IMR-90 (cell line): ENCODE measurements at regions not wholly inside any gene's neighbourhood (a gene's known extent, or its start where the extent isn't known, plus 50 kb on each side); places are given as distances from the start of the nearest gene placed in this dataset.

Source experiments
- ATAC-seq: fragments of 200-7000 bp; cut with Tn5 transposase; 2 replicates; pipeline ENCODE4 v1.9.1; 2020; ENCODE audit warnings: low read depth, mild to moderate bottlenecking, moderate library complexity
- BruUV-seq: library from RNA; stranded (reverse); fragments of 400-500 nt; replicated peaks from 2 replicates; lab custom pipeline; 2021; lab: Mats Ljungman, UMichigan
- CTCF ChIA-PET: fragments of 300-600 bp; formaldehyde crosslinking; extraction: SDS; loops from one replicate; lab custom pipeline; 2021; ENCODE audit warnings: antibody characterized with exemption; lab: Yijun Ruan, JAX
- POLR2A ChIA-PET: fragments of 300-600 bp; sonication (Branson Sonifier 250); formaldehyde crosslinking; loops from one replicate; lab custom pipeline; 2022; ENCODE audit warnings: antibody characterized with exemption; ENCODE audit not compliant: unreplicated experiment; lab: Charles Lee
- DNase-seq: peaks from one replicate; pipeline ENCODE4 v3.0.0; 2013
- H2AFZ ChIP-seq: replicated peaks from 2 replicates; pipeline ENCODE3; 2013; ENCODE audit warnings: low read length, mild to moderate bottlenecking; ENCODE audit not compliant: poor library complexity
- H2AK5ac ChIP-seq: 2 replicates; pipeline ENCODE4 v1.6.1; 2013; ENCODE audit warnings: low read depth, low read length, inconsistent platforms
- H2AK9ac ChIP-seq: replicated peaks from 2 replicates; pipeline ENCODE3; 2013; ENCODE audit warnings: mild to moderate bottlenecking, low read depth, low read length, moderate library complexity; ENCODE audit not compliant: poor library complexity
- H2BK120ac ChIP-seq: 2 replicates; pipeline ENCODE4 v1.6.1; 2013; ENCODE audit warnings: low read depth, low read length, inconsistent platforms
- H2BK15ac ChIP-seq: 3 replicates; pipeline ENCODE4 v1.6.1; 2013; ENCODE audit warnings: low read depth, low read length, inconsistent platforms
- H2BK20ac ChIP-seq: 2 replicates; pipeline ENCODE4 v1.6.1; 2013; ENCODE audit warnings: low read depth, mild to moderate bottlenecking, inconsistent platforms, low read length, moderate library complexity
- H2BK5ac ChIP-seq: 2 replicates; pipeline ENCODE4 v1.6.1; 2013; ENCODE audit warnings: mild to moderate bottlenecking, low read depth, low read length, inconsistent platforms; ENCODE audit not compliant: poor library complexity, severe bottlenecking
- H3K14ac ChIP-seq: replicated peaks from 2 replicates; pipeline ENCODE4 v1.6.1; 2013; ENCODE audit warnings: low read depth, low read length, inconsistent platforms
- H3K18ac ChIP-seq: 2 replicates; pipeline ENCODE4 v1.6.1; 2013; ENCODE audit warnings: low read depth, low read length, control low read depth
- H3K23ac ChIP-seq: 2 replicates; pipeline ENCODE4 v1.6.1; 2013; ENCODE audit warnings: low read depth, low read length, inconsistent platforms
- H3K27ac ChIP-seq: 2 replicates; pipeline ENCODE4 v1.5.1; 2013; ENCODE audit warnings: mild to moderate bottlenecking, control low read depth, low read length; ENCODE audit not compliant: insufficient read depth
- H3K27me3 ChIP-seq: 2 replicates; pipeline ENCODE4 v1.6.1; 2013; ENCODE audit warnings: low read length; ENCODE audit not compliant: control insufficient read depth, insufficient read depth
- H3K36me3 ChIP-seq: 2 replicates; pipeline ENCODE4 v1.6.1; 2013; ENCODE audit warnings: low read length, mixed read lengths; ENCODE audit not compliant: control insufficient read depth, insufficient read depth
- H3K4ac ChIP-seq: 2 replicates; pipeline ENCODE4 v1.6.1; 2013; ENCODE audit warnings: low read depth, low read length, inconsistent platforms
- H3K4me1 ChIP-seq: 2 replicates; pipeline ENCODE4 v1.6.1; 2013; ENCODE audit warnings: low read length, mixed read lengths; ENCODE audit not compliant: control insufficient read depth, insufficient read depth
- H3K4me2 ChIP-seq: 2 replicates; pipeline ENCODE4 v1.6.1; 2013; ENCODE audit warnings: low read depth, mild to moderate bottlenecking, control low read depth, low read length, moderate library complexity
- H3K4me3 ChIP-seq: 2 replicates; pipeline ENCODE4 v1.5.1; 2013; ENCODE audit warnings: low read depth, mild to moderate bottlenecking, control low read depth, low read length, moderate library complexity; ENCODE audit not compliant: insufficient read depth
- H3K56ac ChIP-seq: 2 replicates; pipeline ENCODE4 v1.6.1; 2013; ENCODE audit warnings: low read length, inconsistent platforms; ENCODE audit not compliant: insufficient read depth; ENCODE audit errors: extremely low read depth
- H3K79me1 ChIP-seq, 2 experiments: 2 replicates each; pipeline ENCODE4 v1.6.1; 2013; ENCODE audit warnings: low read length in 2 of 2, inconsistent platforms in 1 of 2, low read depth in 1 of 2
- H3K9ac ChIP-seq: 2 replicates; pipeline ENCODE4 v1.6.1; 2013; ENCODE audit warnings: low read depth, low read length, control low read depth
- H3K9me1 ChIP-seq: 2 replicates; pipeline ENCODE4 v1.6.1; 2013; ENCODE audit warnings: low read length, inconsistent platforms; ENCODE audit not compliant: insufficient read depth
- H3K9me3 ChIP-seq: 2 replicates; pipeline ENCODE4 v1.6.1; 2013; ENCODE audit warnings: low read length; ENCODE audit not compliant: control insufficient read depth, insufficient read depth
- H4K20me1 ChIP-seq: 2 replicates; pipeline ENCODE4 v1.6.1; 2013; ENCODE audit warnings: low read length, inconsistent platforms; ENCODE audit not compliant: insufficient read depth
- H4K5ac ChIP-seq: 2 replicates; pipeline ENCODE4 v1.6.1; 2013; ENCODE audit warnings: mild to moderate bottlenecking, low read depth, low read length, control low read depth
- H4K8ac ChIP-seq, 2 experiments: 2 replicates each; pipeline ENCODE4 v1.6.1; 2013; ENCODE audit warnings: low read depth in 2 of 2, low read length in 2 of 2, control low read depth in 1 of 2, inconsistent platforms in 1 of 2
- H4K91ac ChIP-seq: 2 replicates; pipeline ENCODE4 v1.6.1; 2013; ENCODE audit warnings: low read depth, low read length, inconsistent platforms; ENCODE audit not compliant: insufficient read depth
- BHLHE40 ChIP-seq: fragments of 150-350 bp; IDR thresholded peaks from 2 replicates; pipeline ENCODE4 v1.6.1; 2016; ENCODE audit warnings: mild to moderate bottlenecking, low read depth, low read length
- CEBPB ChIP-seq: IDR thresholded peaks from 2 replicates; pipeline ENCODE4 v1.6.1; 2012; ENCODE audit warnings: low read depth, low read length, improper control_type of control experiment
- MAFK ChIP-seq: IDR thresholded peaks from 2 replicates; pipeline ENCODE4 v1.6.1; 2012; ENCODE audit warnings: low read depth, low read length, improper control_type of control experiment
- POLR2A ChIP-seq: IDR thresholded peaks from 2 replicates; pipeline ENCODE4 v1.6.1; 2012; ENCODE audit warnings: mild to moderate bottlenecking, low read depth, low read length
- RCOR1 ChIP-seq: IDR thresholded peaks from 2 replicates; pipeline ENCODE4 v1.6.1; 2012; ENCODE audit warnings: mild to moderate bottlenecking, low read length, improper control_type of control experiment; ENCODE audit not compliant: insufficient replicate concordance
- RFX5 ChIP-seq: IDR thresholded peaks from 2 replicates; pipeline ENCODE4 v1.8.0; 2012; ENCODE audit warnings: low read depth, mild to moderate bottlenecking, low read length, moderate library complexity
- USF2 ChIP-seq: fragments of 150-350 bp; IDR thresholded peaks from 2 replicates; pipeline ENCODE4 v1.6.1; 2017; ENCODE audit warnings: mild to moderate bottlenecking, antibody characterized with exemption, low read length, low read depth
- WGBS, 2 experiments: methylation state at CpG; one replicate each; pipeline versions ENCODE4 v1.1.5 to v1.1.7; 2013; ENCODE audit warnings: missing lambda C conversion rate in 2 of 2; ENCODE audit not compliant: insufficient read length in 1 of 2; ENCODE audit errors: extremely low coverage in 2 of 2; 5-methylcytosine and 5-hydroxymethylcytosine counted together
- dilution Hi-C: fragments of 300-500 bp; cut with HindIII; formaldehyde crosslinking; loops from one replicate; pipeline ENCODE4 v1.14.3; 2018; ENCODE audit warnings: low sequenced_read_pairs; ENCODE audit not compliant: unreplicated experiment
- in situ Hi-C: fragments of 300-500 bp; cut with MboI; formaldehyde crosslinking; loops from 3 replicates; pipeline ENCODE4 v1.14.3; 2019; ENCODE audit warnings: low sequenced_read_pairs, inconsistent platforms, mixed read lengths
- intact Hi-C: fragments of 100-400 bp; cut with micrococcal nuclease; formaldehyde crosslinking; loops from 2 replicates; pipeline ENCODE4 v1.10.0; 2022
- TF ChIP-seq, protein P1 (sequence below): fragments of 150-350 bp; IDR thresholded peaks from 2 replicates; pipeline ENCODE4 v1.6.1; 2016; ENCODE audit warnings: low read depth, mild to moderate bottlenecking, low read length, moderate library complexity, borderline replicate concordance

DNA sequence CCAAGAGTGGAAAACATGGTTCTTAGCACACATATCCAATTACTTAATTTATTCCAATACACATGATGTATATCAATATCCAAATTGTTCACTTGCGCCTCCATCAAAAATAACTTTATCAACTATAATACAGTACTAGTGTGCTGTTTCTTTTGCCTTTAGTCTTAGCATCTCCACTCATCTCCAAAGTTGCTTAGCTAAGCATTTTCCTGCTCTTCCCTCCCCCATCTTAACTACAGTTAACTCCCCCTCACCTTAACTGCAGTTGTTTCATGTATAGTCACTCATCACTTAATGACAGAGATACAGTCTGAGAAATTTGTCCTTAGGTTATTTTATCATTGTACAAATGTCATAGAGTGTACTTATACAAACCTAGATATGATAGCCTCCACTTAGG, 705.2 kb upstream of the LINC00305 start:
- H3K18ac ChIP-seq: no peak overlapping the region
- no peaks in the 10 kb centered on the region for H3K9me3 ChIP-seq
- H4K8ac ChIP-seq: no peak overlapping the region
- no peaks in the 10 kb centered on the region for H3K79me1 ChIP-seq
- no peaks in the 10 kb centered on the region for H3K4me1 ChIP-seq
- ATAC-seq: no peak
- no peak overlapping the region for H3K14ac ChIP-seq
- H2BK120ac ChIP-seq: no peak overlapping the region
- H3K56ac ChIP-seq: no peak overlapping the region
- no peak overlapping the region for H3K27ac ChIP-seq
- POLR2A ChIA-PET: no interaction called here
- H2AK9ac ChIP-seq: no peak overlapping the region
- no peak overlapping the region for H4K5ac ChIP-seq
- H2AFZ ChIP-seq: no peak overlapping the region
- no peaks in the 10 kb centered on the region for H3K9me1 ChIP-seq
- no peak overlapping the region for H3K4me3 ChIP-seq
- H2BK5ac ChIP-seq: no peak overlapping the region
- intact Hi-C loops (no loop called here), in situ Hi-C loops (no loop called here), dilution Hi-C loops (no loop called here)
- no peak for TF ChIP-seq POLR2A
- no peak for TF ChIP-seq CEBPB
- TF ChIP-seq RCOR1: no peak
- TF ChIP-seq, protein P1, sequence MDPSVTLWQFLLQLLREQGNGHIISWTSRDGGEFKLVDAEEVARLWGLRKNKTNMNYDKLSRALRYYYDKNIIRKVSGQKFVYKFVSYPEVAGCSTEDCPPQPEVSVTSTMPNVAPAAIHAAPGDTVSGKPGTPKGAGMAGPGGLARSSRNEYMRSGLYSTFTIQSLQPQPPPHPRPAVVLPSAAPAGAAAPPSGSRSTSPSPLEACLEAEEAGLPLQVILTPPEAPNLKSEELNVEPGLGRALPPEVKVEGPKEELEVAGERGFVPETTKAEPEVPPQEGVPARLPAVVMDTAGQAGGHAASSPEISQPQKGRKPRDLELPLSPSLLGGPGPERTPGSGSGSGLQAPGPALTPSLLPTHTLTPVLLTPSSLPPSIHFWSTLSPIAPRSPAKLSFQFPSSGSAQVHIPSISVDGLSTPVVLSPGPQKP: no peak
- no peak for TF ChIP-seq BHLHE40
- TF ChIP-seq RFX5: no peak
- no peak for TF ChIP-seq USF2
- peak; percentile 93 for TF ChIP-seq MAFK
- no peaks in the 10 kb centered on the region for H3K27me3 ChIP-seq
- CTCF ChIA-PET: no interaction called here
- no peak overlapping the region for H3K23ac ChIP-seq
- H3K4ac ChIP-seq: no peak overlapping the region
- no peak for DNase-seq
- H3K9ac ChIP-seq: no peak overlapping the region
- no TSS peak for BruUV-seq
- H2BK15ac ChIP-seq: no peak overlapping the region
- no peaks in the 10 kb centered on the region for H3K36me3 ChIP-seq
- no CpG with 5 or more reads among the region's 1 CpG for WGBS, 2 experiments
- no peak overlapping the region for H3K4me2 ChIP-seq
- no peak overlapping the region for H2AK5ac ChIP-seq
- H4K20me1 ChIP-seq: no peaks in the 10 kb centered on the region
- H4K91ac ChIP-seq: no peak overlapping the region
- no peak overlapping the region for H2BK20ac ChIP-seq
